ENCODE measurements at regions not wholly inside any gene's neighbourhood (a gene's known extent, or its start where the extent isn't known, plus 50 kb on each side); places are given as distances from the start of the nearest gene placed in this dataset.

DNA sequence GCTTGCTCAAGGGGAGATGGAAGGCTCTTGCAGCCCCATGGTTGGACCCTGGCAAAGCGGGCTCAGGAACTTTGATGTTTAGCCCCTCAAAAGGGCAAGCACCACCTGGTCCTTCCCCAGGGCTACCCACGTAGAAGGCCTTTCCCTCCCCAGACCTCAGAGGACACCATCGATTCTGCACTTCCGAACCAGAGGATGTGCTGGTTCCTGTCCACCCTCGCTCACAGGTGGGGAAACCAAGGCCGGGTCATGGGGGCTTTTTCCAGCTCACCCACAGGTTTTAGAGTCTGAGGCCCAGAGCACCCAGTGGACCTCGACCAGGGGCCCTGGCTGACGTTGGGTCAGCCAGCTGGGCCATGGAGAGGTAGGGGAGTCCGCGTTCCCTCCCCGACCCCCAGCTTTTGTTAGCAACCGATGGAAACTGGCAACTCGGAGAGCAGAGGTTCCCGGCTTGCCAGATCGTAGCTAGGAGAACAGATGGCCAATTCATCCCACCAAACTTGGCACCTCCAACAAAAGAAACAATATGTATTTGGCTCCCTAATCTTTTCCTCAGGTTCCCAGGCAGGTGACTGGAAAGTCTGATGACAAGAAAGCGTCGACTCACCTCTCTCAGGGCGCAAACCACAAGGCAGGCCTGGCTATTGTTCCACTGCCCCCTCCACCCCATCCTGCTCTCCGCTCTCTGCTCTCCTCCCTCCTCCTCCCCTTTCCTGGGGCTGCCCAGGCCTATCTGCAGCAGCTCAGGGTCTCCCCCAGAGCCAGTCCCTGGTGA lies 167.6 kb upstream of the SMIM23 start:
- no peak overlapping the region for H3K9ac ChIP-seq (ENCODE audit: low read depth, low read length)
- H3K9me3 ChIP-seq (ENCODE audit: control insufficient read depth, insufficient read depth, low read length) = no peaks in the 10 kb centered on the region
- H3K27me3 ChIP-seq (ENCODE audit: control insufficient read depth, insufficient read depth, low read length) = peaks cover 62% of the 10 kb centered on the region
- H3K36me3 ChIP-seq (ENCODE audit: control insufficient read depth, insufficient read depth, low read length) = no peaks in the 10 kb centered on the region
- peaks cover 15% of the 10 kb centered on the region for H3K4me1 ChIP-seq (ENCODE audit: control insufficient read depth, insufficient read depth, low read length)
- H3K27ac ChIP-seq (ENCODE audit: low read depth, low read length) = no peak overlapping the region
- no peak overlapping the region for H3K4me3 ChIP-seq (ENCODE audit: low read depth, low read length)

GRCh38 chr5:171619196-171619595 lies 166.4 kb upstream of the SMIM23 start:
- Histone ChIP-seq H3K36me3 (ENCODE audit: control insufficient read depth, insufficient read depth, low read length) (no peaks in the 10 kb centered on the region), H3K4me3 (ENCODE audit: low read depth, low read length) (no peak overlapping the region), H3K4me1 (ENCODE audit: control insufficient read depth, insufficient read depth, low read length) (peaks cover 24% of the 10 kb centered on the region), H3K9ac (ENCODE audit: low read depth, low read length) (no peak overlapping the region), H3K9me3 (ENCODE audit: control insufficient read depth, insufficient read depth, low read length) (no peaks in the 10 kb centered on the region), H3K27me3 (ENCODE audit: control insufficient read depth, insufficient read depth, low read length) (peaks cover 70% of the 10 kb centered on the region), H3K27ac (ENCODE audit: low read depth, low read length) (no peak overlapping the region)

DNA sequence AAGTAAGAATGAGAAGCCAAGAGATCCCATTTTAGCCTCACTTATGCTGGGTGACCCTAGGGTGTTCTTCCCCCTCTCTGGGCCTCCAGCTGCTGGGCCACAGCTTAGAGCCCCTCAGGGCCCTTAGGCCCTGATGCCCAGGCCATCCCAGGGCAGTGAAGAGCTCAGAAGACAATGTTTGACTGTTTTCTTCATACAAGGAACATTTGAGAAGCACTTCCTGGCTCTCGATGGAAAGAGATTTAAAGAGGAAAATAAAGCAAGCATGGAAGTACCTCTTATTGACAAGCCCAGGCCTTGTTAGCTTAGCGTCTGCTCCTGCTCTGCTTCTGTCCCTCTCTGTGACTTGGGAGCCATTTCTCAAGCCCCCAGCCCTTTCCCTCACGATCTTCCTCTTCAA lies 165.9 kb upstream of the SMIM23 start:
- Histone ChIP-seq H3K36me3 (ENCODE audit: control insufficient read depth, insufficient read depth, low read length) (no peaks in the 10 kb centered on the region), H3K27ac (ENCODE audit: low read depth, low read length) (no peak overlapping the region), H3K9ac (ENCODE audit: low read depth, low read length) (no peak overlapping the region), H3K4me3 (ENCODE audit: low read depth, low read length) (no peak overlapping the region), H3K27me3 (ENCODE audit: control insufficient read depth, insufficient read depth, low read length) (peaks cover 76% of the 10 kb centered on the region), H3K9me3 (ENCODE audit: control insufficient read depth, insufficient read depth, low read length) (no peaks in the 10 kb centered on the region), H3K4me1 (ENCODE audit: control insufficient read depth, insufficient read depth, low read length) (peaks cover 27% of the 10 kb centered on the region)

GRCh38 chr5:171622010-171622409 lies 163.6 kb upstream of the SMIM23 start:
- H3K4me1 ChIP-seq (ENCODE audit: control insufficient read depth, insufficient read depth, low read length) = peaks cover 18% of the 10 kb centered on the region
- no peak overlapping the region for H3K4me3 ChIP-seq (ENCODE audit: low read depth, low read length)
- H3K9me3 ChIP-seq (ENCODE audit: control insufficient read depth, insufficient read depth, low read length) = no peaks in the 10 kb centered on the region
- no peaks in the 10 kb centered on the region for H3K36me3 ChIP-seq (ENCODE audit: control insufficient read depth, insufficient read depth, low read length)
- no peak overlapping the region for H3K9ac ChIP-seq (ENCODE audit: low read depth, low read length)
- no peak overlapping the region for H3K27ac ChIP-seq (ENCODE audit: low read depth, low read length)
- peaks cover 83% of the 10 kb centered on the region for H3K27me3 ChIP-seq (ENCODE audit: control insufficient read depth, insufficient read depth, low read length)

DNA sequence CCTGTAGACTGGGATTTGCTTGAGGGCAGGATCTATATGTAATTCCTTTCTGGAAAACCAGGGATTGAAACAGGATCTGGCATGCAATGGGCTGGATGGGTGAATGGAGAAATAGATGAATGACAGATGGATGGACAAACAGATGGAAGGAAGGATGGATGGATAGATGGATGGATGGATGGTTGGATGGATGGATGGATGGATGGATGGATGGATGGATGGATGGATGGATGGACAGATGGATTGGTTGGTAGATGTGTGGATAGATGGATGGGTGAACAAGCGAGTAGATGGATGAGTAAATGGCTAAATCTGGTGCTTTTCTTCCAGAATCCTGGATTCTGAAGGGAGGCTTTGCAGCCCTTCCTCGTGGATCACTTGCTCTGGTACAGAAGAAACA lies 162.5 kb upstream of the SMIM23 start:
- H3K27me3 ChIP-seq (ENCODE audit: control insufficient read depth, insufficient read depth, low read length) = peaks cover 84% of the 10 kb centered on the region
- peak overlapping the region; percentile 63 for H3K27ac ChIP-seq (ENCODE audit: low read depth, low read length)
- H3K9me3 ChIP-seq (ENCODE audit: control insufficient read depth, insufficient read depth, low read length) = no peaks in the 10 kb centered on the region
- no peak overlapping the region for H3K4me3 ChIP-seq (ENCODE audit: low read depth, low read length)
- H3K4me1 ChIP-seq (ENCODE audit: control insufficient read depth, insufficient read depth, low read length) = peaks cover 18% of the 10 kb centered on the region
- H3K9ac ChIP-seq (ENCODE audit: low read depth, low read length) = no peak overlapping the region
- H3K36me3 ChIP-seq (ENCODE audit: control insufficient read depth, insufficient read depth, low read length) = no peaks in the 10 kb centered on the region

- no peak overlapping the region for H3K4me3 ChIP-seq (ENCODE audit: low read depth, low read length)
- peak overlapping the region; percentile 63 for H3K27ac ChIP-seq (ENCODE audit: low read depth, low read length)
- H3K9me3 ChIP-seq (ENCODE audit: control insufficient read depth, insufficient read depth, low read length) = no peaks in the 10 kb centered on the region
- no peak overlapping the region for H3K9ac ChIP-seq (ENCODE audit: low read depth, low read length)
- H3K4me1 ChIP-seq (ENCODE audit: control insufficient read depth, insufficient read depth, low read length) = peaks cover 18% of the 10 kb centered on the region
- no peaks in the 10 kb centered on the region for H3K36me3 ChIP-seq (ENCODE audit: control insufficient read depth, insufficient read depth, low read length)
- peaks cover 88% of the 10 kb centered on the region for H3K27me3 ChIP-seq (ENCODE audit: control insufficient read depth, insufficient read depth, low read length)
Measured at GRCh38 chr5:171623551-171624097, 162.0 kb upstream of the SMIM23 start.

DNA sequence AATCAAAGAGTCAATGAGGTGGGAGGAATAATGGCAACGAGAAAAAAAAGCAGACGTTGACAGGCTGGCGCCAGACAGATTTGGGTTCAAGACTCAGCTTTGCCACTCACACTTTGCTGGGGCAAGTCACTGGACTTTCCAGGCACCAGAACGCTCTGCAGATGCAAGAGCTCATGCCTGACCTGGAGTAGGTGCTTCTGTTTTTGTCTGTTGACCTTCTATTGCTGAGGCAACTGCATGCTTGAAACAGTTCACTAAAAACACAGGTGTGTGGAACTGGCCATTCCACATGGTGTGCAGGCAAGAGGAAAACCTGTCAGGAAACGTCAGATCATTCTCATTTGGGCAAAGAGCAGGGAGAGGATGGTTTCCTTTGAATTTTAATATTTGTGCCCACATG lies 161.2 kb upstream of the SMIM23 start:
- peaks cover 96% of the 10 kb centered on the region for H3K27me3 ChIP-seq (ENCODE audit: control insufficient read depth, insufficient read depth, low read length)

DNA sequence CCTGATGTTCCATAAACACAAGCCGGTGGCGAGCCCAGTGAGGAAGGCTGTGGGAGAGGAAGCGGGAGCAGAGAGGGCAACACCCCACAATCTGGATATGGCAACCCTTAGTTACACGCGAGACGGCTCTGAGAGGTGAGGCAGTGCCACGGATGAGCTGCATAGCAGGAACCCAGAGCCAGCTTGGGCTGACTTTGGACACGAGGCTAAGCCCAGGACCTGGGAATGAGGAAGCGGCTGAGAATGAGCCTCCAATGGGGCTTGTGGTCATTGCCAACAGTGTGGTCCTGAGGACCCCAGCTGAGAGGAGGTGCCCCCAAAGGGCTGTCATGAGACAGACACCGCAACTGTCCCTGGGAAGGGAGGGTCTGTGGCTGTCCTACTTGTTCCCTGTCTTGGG lies 160.0 kb upstream of the SMIM23 start:
- no peak overlapping the region for H3K9ac ChIP-seq (ENCODE audit: low read depth, low read length)
- peaks cover 28% of the 10 kb centered on the region for H3K4me1 ChIP-seq (ENCODE audit: control insufficient read depth, insufficient read depth, low read length)
- H3K36me3 ChIP-seq (ENCODE audit: control insufficient read depth, insufficient read depth, low read length) = no peaks in the 10 kb centered on the region
- H3K27ac ChIP-seq (ENCODE audit: low read depth, low read length) = no peak overlapping the region
- peaks cover 95% of the 10 kb centered on the region for H3K27me3 ChIP-seq (ENCODE audit: control insufficient read depth, insufficient read depth, low read length)
- H3K4me3 ChIP-seq (ENCODE audit: low read depth, low read length) = no peak overlapping the region
- H3K9me3 ChIP-seq (ENCODE audit: control insufficient read depth, insufficient read depth, low read length) = no peaks in the 10 kb centered on the region

More for the DNA sequence above, 161.2 kb upstream of the SMIM23 start:
- H3K4me3 ChIP-seq (ENCODE audit: low read depth, low read length) = no peak overlapping the region
- no peak overlapping the region for H3K9ac ChIP-seq (ENCODE audit: low read depth, low read length)
- H3K4me1 ChIP-seq (ENCODE audit: control insufficient read depth, insufficient read depth, low read length) = peaks cover 19% of the 10 kb centered on the region
- no peaks in the 10 kb centered on the region for H3K36me3 ChIP-seq (ENCODE audit: control insufficient read depth, insufficient read depth, low read length)
- no peak overlapping the region for H3K27ac ChIP-seq (ENCODE audit: low read depth, low read length)
- no peaks in the 10 kb centered on the region for H3K9me3 ChIP-seq (ENCODE audit: control insufficient read depth, insufficient read depth, low read length)

GRCh38 chr5:171627936-171628632 lies 157.5 kb upstream of the SMIM23 start:
- Histone ChIP-seq H3K36me3 (ENCODE audit: control insufficient read depth, insufficient read depth, low read length) (no peaks in the 10 kb centered on the region), H3K27ac (ENCODE audit: low read depth, low read length) (no peak overlapping the region), H3K9me3 (ENCODE audit: control insufficient read depth, insufficient read depth, low read length) (no peaks in the 10 kb centered on the region), H3K4me1 (ENCODE audit: control insufficient read depth, insufficient read depth, low read length) (peaks cover 21% of the 10 kb centered on the region), H3K4me3 (ENCODE audit: low read depth, low read length) (no peak overlapping the region), H3K9ac (ENCODE audit: low read depth, low read length) (no peak overlapping the region), H3K27me3 (ENCODE audit: control insufficient read depth, insufficient read depth, low read length) (peaks cover 79% of the 10 kb centered on the region)

DNA sequence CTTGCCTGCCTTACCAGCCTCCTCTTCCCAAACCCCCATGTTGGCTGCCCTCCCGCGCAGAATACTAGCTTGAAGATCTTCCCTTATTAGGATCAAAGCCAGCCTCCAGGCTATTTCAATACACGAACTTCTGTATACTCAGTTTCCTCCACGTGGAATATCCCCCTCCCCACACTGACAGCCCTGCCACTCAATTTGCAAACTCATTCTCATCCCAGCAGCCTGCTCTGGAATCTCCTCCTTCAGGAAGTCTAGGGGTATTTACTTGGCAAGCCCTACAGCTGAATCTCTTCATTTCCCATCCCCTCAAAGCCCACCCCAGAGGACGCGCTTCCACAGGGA lies 157.0 kb upstream of the SMIM23 start:
- peaks cover 17% of the 10 kb centered on the region for H3K4me1 ChIP-seq (ENCODE audit: control insufficient read depth, insufficient read depth, low read length)
- H3K9ac ChIP-seq (ENCODE audit: low read depth, low read length) = no peak overlapping the region
- no peak overlapping the region for H3K27ac ChIP-seq (ENCODE audit: low read depth, low read length)
- H3K36me3 ChIP-seq (ENCODE audit: control insufficient read depth, insufficient read depth, low read length) = no peaks in the 10 kb centered on the region
- no peaks in the 10 kb centered on the region for H3K9me3 ChIP-seq (ENCODE audit: control insufficient read depth, insufficient read depth, low read length)
- peaks cover 76% of the 10 kb centered on the region for H3K27me3 ChIP-seq (ENCODE audit: control insufficient read depth, insufficient read depth, low read length)
- no peak overlapping the region for H3K4me3 ChIP-seq (ENCODE audit: low read depth, low read length)

DNA sequence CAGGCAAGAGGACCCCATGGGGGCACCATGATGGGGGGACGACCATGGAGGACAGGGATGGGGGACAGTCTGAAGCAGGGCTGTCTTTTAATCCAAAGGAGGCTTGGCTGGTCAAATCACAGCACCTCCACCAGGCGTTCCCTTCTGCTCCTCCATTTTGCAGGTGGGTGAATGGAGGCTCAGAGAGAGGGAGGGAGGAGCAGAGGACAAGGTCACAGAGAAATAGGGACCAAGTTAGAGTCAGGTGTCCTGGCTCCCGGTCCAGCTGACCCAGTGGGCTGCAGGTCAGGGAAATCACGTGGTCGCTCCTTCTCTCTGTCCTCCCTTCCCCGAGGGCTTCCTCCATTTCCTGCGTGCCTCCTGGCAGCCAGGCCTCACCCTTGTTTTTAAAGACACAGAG lies 156.4 kb upstream of the SMIM23 start:
- Histone ChIP-seq H3K27me3 (ENCODE audit: control insufficient read depth, insufficient read depth, low read length) (peaks cover 71% of the 10 kb centered on the region), H3K9me3 (ENCODE audit: control insufficient read depth, insufficient read depth, low read length) (no peaks in the 10 kb centered on the region), H3K27ac (ENCODE audit: low read depth, low read length) (no peak overlapping the region), H3K4me1 (ENCODE audit: control insufficient read depth, insufficient read depth, low read length) (peaks cover 12% of the 10 kb centered on the region), H3K9ac (ENCODE audit: low read depth, low read length) (no peak overlapping the region), H3K4me3 (ENCODE audit: low read depth, low read length) (no peak overlapping the region), H3K36me3 (ENCODE audit: control insufficient read depth, insufficient read depth, low read length) (no peaks in the 10 kb centered on the region)
